GM12891 (cell line): ENCODE measurements at regions not wholly inside any gene's neighbourhood (a gene's known extent, or its start where the extent isn't known, plus 50 kb on each side); places are given as distances from the start of the nearest gene placed in this dataset.

Experiments
- PAX5 ChIP-seq: IDR thresholded peaks from 2 replicates; pipeline ENCODE4 v1.6.1; 2011; ENCODE audit warnings: low read length, moderate library complexity, mild to moderate bottlenecking; ENCODE audit not compliant: insufficient read depth, severe bottlenecking
- POLR2A ChIP-seq: IDR thresholded peaks from 2 replicates; pipeline ENCODE4 v1.6.1; 2011; ENCODE audit warnings: low read depth, low read length, control low read depth
- POLR2AphosphoS5 ChIP-seq: IDR thresholded peaks from 2 replicates; pipeline ENCODE4 v1.6.1; 2011; ENCODE audit warnings: low read depth, low read length, control low read depth
- POU2F2 ChIP-seq: IDR thresholded peaks from 2 replicates; pipeline ENCODE4 v1.6.1; 2011; ENCODE audit warnings: low read depth, mild to moderate bottlenecking, control low read depth, low read length, moderate library complexity
- SPI1 ChIP-seq: IDR thresholded peaks from 2 replicates; pipeline ENCODE4 v1.6.1; 2011; ENCODE audit warnings: low read depth, low read length, control low read depth
- TAF1 ChIP-seq: IDR thresholded peaks from 2 replicates; pipeline ENCODE4 v1.6.1; 2011; ENCODE audit warnings: low read depth, low read length, control low read depth

DNA sequence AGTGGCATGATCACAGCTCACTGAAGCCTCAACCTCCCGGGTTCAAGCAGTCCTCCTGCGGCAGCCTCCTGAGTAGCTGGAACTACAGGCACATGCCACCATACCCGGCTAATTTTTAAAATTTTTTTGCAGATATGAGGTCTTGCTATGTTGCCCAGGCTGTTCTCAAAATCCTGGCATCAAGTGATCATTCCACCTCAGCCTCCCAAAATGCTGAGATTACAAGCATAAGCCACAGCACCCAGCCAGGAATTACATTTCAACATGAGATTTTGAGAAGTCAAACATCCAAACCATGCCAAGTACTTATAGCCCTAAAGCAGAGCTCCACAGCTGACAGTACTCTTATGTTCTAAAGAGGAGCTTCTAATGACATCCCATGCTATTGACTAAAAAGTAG is 200.1 kb downstream of the FCRL5 start:
- TF ChIP-seq TAF1 (no peak), POLR2A (no peak), POLR2AphosphoS5 (no peak), SPI1 (no peak), POU2F2 (no peak), PAX5 (no peak)
